GM12865 (cell line): ENCODE measurements at regions not wholly inside any gene's neighbourhood (a gene's known extent, or its start where the extent isn't known, plus 50 kb on each side); places are given as distances from the start of the nearest gene placed in this dataset.

ENCODE experiments used
- DNase-seq: peaks from one replicate; pipeline ENCODE4 v3.0.0; 2010; ENCODE audit warnings: low read depth
- H3K4me3 ChIP-seq: 2 replicates; pipeline ENCODE4 v1.5.1; 2011; ENCODE audit warnings: mild to moderate bottlenecking, low read depth, low read length, control low read depth
- CTCF ChIP-seq: IDR thresholded peaks from 2 replicates; pipeline ENCODE4 v1.5.1; 2011; ENCODE audit warnings: low read length, control low read depth, low read depth, inconsistent platforms; ENCODE audit not compliant: insufficient read depth; ENCODE audit errors: missing control alignments

- TF ChIP-seq CTCF, result no peak
- DNase-seq, result peak; percentile 76
- peak overlapping the region; percentile 51 for H3K4me3 ChIP-seq
Observed at GRCh38 chr2:181304011-181304844, 153.0 kb upstream of the ITGA4 start.

GRCh38 chr2:181305301-181306123 lies 151.7 kb upstream of the ITGA4 start:
- peak overlapping the region; percentile 51 for H3K4me3 ChIP-seq
- TF ChIP-seq CTCF, result no peak
- peak; percentile 97 for DNase-seq

GRCh38 chr2:181306785-181307184 lies 150.4 kb upstream of the ITGA4 start:
- TF ChIP-seq CTCF, result no peak
- peak overlapping the region; percentile 51 for H3K4me3 ChIP-seq
- peak; percentile 74 for DNase-seq

GRCh38 chr2:181307203-181307991 lies 149.8 kb upstream of the ITGA4 start:
- no peak for TF ChIP-seq CTCF
- H3K4me3 ChIP-seq, result peak overlapping the region; percentile 51
- DNase-seq, result peak; percentile 59

GRCh38 chr2:181308766-181309515 lies 148.2 kb upstream of the ITGA4 start:
- DNase-seq, result peak; percentile 79
- no peak for TF ChIP-seq CTCF
- peak overlapping the region; percentile 56 for H3K4me3 ChIP-seq

- peak; percentile 40 for DNase-seq
- H3K4me3 ChIP-seq, result peak overlapping the region; percentile 56
- no peak for TF ChIP-seq CTCF
Observed at GRCh38 chr2:181309586-181309985, 147.6 kb upstream of the ITGA4 start.
